GM12878 (cell line): ENCODE measurements at regions not wholly inside any gene's neighbourhood (a gene's known extent, or its start where the extent isn't known, plus 50 kb on each side); places are given as distances from the start of the nearest gene placed in this dataset.

ENCODE experiments used
- ATAC-seq: fragments of 200-7000 bp; cut with Tn5 transposase; 3 replicates; pipeline ENCODE4 v1.9.1; 2020; ENCODE audit warnings: mild to moderate bottlenecking, moderate library complexity
- BruUV-seq: library from RNA; stranded (reverse); fragments of 400-500 nt; replicated peaks from 2 replicates; lab custom pipeline; 2021; lab: Mats Ljungman, UMichigan
- CTCF ChIA-PET: fragments of 300-600 bp; sonication (Branson Sonifier 250); formaldehyde crosslinking; extraction: SDS; loops from one replicate; lab custom pipeline; 2021; ENCODE audit warnings: inconsistent platforms; lab: Yijun Ruan, JAX
- POLR2A ChIA-PET: fragments of 350-600 bp; formaldehyde crosslinking; extraction: SDS; loops from one replicate; lab custom pipeline; 2021; ENCODE audit warnings: inconsistent platforms; lab: Charles Lee
- RAD21 ChIA-PET: fragments of 300-600 bp; sonication (Branson Sonifier 250); formaldehyde crosslinking; loops from one replicate; lab custom pipeline; 2023; ENCODE audit warnings: antibody characterized with exemption; ENCODE audit not compliant: unreplicated experiment; lab: Charles Lee
- SMC1A ChIA-PET: fragments of 300-600 bp; sonication (Branson Sonifier 250); formaldehyde crosslinking; loops from one replicate; lab custom pipeline; 2023; ENCODE audit not compliant: unreplicated experiment, uncharacterized antibody; lab: Charles Lee
- DNase-seq: peaks from one replicate; pipeline ENCODE4 v3.0.0-alpha.2; 2011; ENCODE audit warnings: low read depth, low spot score
- FAIRE-seq: peaks from 3 replicates; lab custom pipeline; 2011; peaks lifted over from hg19 to GRCh38; lab: Jason Lieb, UNC
- H2AFZ ChIP-seq: 2 replicates; pipeline ENCODE4 v1.6.0; 2011; ENCODE audit warnings: low read depth, low read length, control low read depth; ENCODE audit not compliant: control insufficient read depth
- H3K27ac ChIP-seq: 2 replicates; pipeline ENCODE4 v1.5.1; 2011; ENCODE audit warnings: control low read depth; ENCODE audit not compliant: control insufficient read depth, insufficient read depth
- H3K27me3 ChIP-seq, 2 experiments: replicated peaks in 1 of 2; 2 replicates each; pipeline versions ENCODE4 v1.6.0 to v1.6.1; 2011; ENCODE audit warnings: low read length in 1 of 2; ENCODE audit not compliant: control insufficient read depth in 2 of 2, insufficient read depth in 2 of 2
- H3K36me3 ChIP-seq, 2 experiments: 2 replicates each; pipeline ENCODE4 v1.5.1; 2011; ENCODE audit warnings: low read length in 1 of 2; ENCODE audit not compliant: control insufficient read depth in 2 of 2, insufficient read depth in 2 of 2
- H3K4me1 ChIP-seq: 2 replicates; pipeline ENCODE4 v1.6.1; 2011; ENCODE audit warnings: mild to moderate bottlenecking, low read length, moderate library complexity, mixed read lengths; ENCODE audit not compliant: control insufficient read depth, insufficient read depth
- H3K4me2 ChIP-seq: 2 replicates; pipeline ENCODE4 v1.6.0; 2011; ENCODE audit warnings: control low read depth; ENCODE audit not compliant: control insufficient read depth, insufficient read depth
- H3K4me3 ChIP-seq: fragments of 200-600 bp; sonication (generic); 2 replicates; pipeline ENCODE4 v1.5.1; 2016
- H3K79me2 ChIP-seq: 2 replicates; pipeline ENCODE4 v1.6.0; 2011; ENCODE audit warnings: low read length; ENCODE audit not compliant: control insufficient read depth, insufficient read depth
- H3K9ac ChIP-seq: 2 replicates; pipeline ENCODE4 v1.8.0; 2011; ENCODE audit warnings: low read length, control low read depth, mixed read lengths; ENCODE audit not compliant: control insufficient read depth, insufficient read depth
- H3K9me3 ChIP-seq: replicated peaks from 3 replicates; pipeline ENCODE4 v1.5.1; 2011; ENCODE audit warnings: mild to moderate bottlenecking, low read length; ENCODE audit not compliant: control insufficient read depth, insufficient read depth
- H4K20me1 ChIP-seq: 2 replicates; pipeline ENCODE4 v1.6.0; 2011; ENCODE audit not compliant: control insufficient read depth, insufficient read depth
- ASH2L ChIP-seq: fragments of 300-600, 200-600 bp; sonication (generic); IDR thresholded peaks from 2 replicates; pipeline ENCODE4 v1.6.1; 2017; ENCODE audit warnings: low read depth, mild to moderate bottlenecking, borderline replicate concordance
- BACH1 ChIP-seq: fragments of 450-650 bp; IDR thresholded peaks from 2 replicates; pipeline ENCODE4 v1.6.1; 2017; ENCODE audit warnings: mild to moderate bottlenecking, borderline replicate concordance
- SIX5 ChIP-seq: IDR thresholded peaks from 2 replicates; pipeline ENCODE4 v1.6.1; 2011; ENCODE audit warnings: mild to moderate bottlenecking, low read depth, low read length, moderate library complexity; ENCODE audit not compliant: severe bottlenecking
- SMC3 ChIP-seq: IDR thresholded peaks from 2 replicates; pipeline ENCODE4 v1.6.1; 2011; ENCODE audit warnings: low read length, improper control_type of control experiment, borderline replicate concordance
- TCF7 ChIP-seq: IDR thresholded peaks from 2 replicates; pipeline ENCODE4 v1.6.1; 2014; ENCODE audit warnings: antibody characterized with exemption, borderline replicate concordance
- ZNF687 ChIP-seq: fragments of 450-650 bp; IDR thresholded peaks from 2 replicates; pipeline ENCODE4 v1.6.1; 2017; ENCODE audit warnings: mild to moderate bottlenecking, moderate library complexity
- WGBS: methylation state at CpG from one replicate; pipeline ENCODE4 v1.1.6; 2016; ENCODE audit warnings: low lambda C conversion rate; ENCODE audit not compliant: insufficient replicate concordance, insufficient coverage; ENCODE audit errors: missing lambda C conversion rate; 5-methylcytosine and 5-hydroxymethylcytosine counted together
- in situ Hi-C: fragments of 300-500 bp; cut with MboI; formaldehyde crosslinking; loops from 9 replicates; pipeline ENCODE4 v1.14.3; 2018; ENCODE audit warnings: mixed read lengths
- intact Hi-C: fragments of 100-400 bp; cut with micrococcal nuclease; formaldehyde crosslinking; loops from one replicate; pipeline ENCODE4 v1.14.2; 2022; ENCODE audit not compliant: unreplicated experiment

GRCh38 chr12:131219670-131220330 is 266.1 kb downstream of the ADGRD1 start:
- DNase-seq, result no peak
- Histone ChIP-seq H3K4me1 (peaks cover 34% of the 10 kb centered on the region), H3K79me2 (no peaks in the 10 kb centered on the region; the same call in 1 of the 2 replicates), H3K27me3 (no peaks in the 10 kb centered on the region), H2AFZ (no peak overlapping the region), H3K27ac (no peak overlapping the region), H3K4me3 (no peak overlapping the region), H3K36me3 (no peaks in the 10 kb centered on the region), H4K20me1 (no peaks in the 10 kb centered on the region), H3K4me2 (peak overlapping the region; percentile 28; the same call in 1 of the 2 replicates), H3K9me3 (no peaks in the 10 kb centered on the region), H3K9ac (peak overlapping the region; percentile 48)
- ATAC-seq, result no peak
- in situ Hi-C loops (no loop called here), intact Hi-C loops (loop anchor here (2.0 kb wide), 1 partner anchor 19 kb away; no protein-coding TSS in a partner anchor)
- ChIA-PET POLR2A (interaction anchor here (0.8 kb wide), 1 partner anchor 20 kb away, joined by 4 read pairs; no protein-coding TSS in a partner anchor), RAD21 (interaction anchor here (2.7 kb wide), 1 partner anchor 20 kb away, joined by 18 read pairs; no protein-coding TSS in a partner anchor), SMC1A (no interaction called here), CTCF (interaction anchor here (0.6 kb wide), 1 partner anchor 1542 kb away, joined by 3 read pairs; no protein-coding TSS in a partner anchor)
- TF ChIP-seq ZNF687 (no peak), BACH1 (no peak), SMC3 (no peak), SIX5 (no peak), ASH2L (no peak), TCF7 (no peak)
- BruUV-seq, result no TSS peak
- FAIRE-seq, result no peak
- 53% methylated on average over 11 of the region's 11 CpGs for WGBS
